HG02588 (cell line): ENCODE measurements at regions not wholly inside any gene's neighbourhood (a gene's known extent, or its start where the extent isn't known, plus 50 kb on each side); places are given as distances from the start of the nearest gene placed in this dataset.
"Not testable (repeated sequence)": the region's sequence is repeated elsewhere in the genome, so short reads cannot be mapped to it uniquely, and the experiment has no call there.

Experiments used
- ATAC-seq: cut with Tn5 transposase; IDR thresholded peaks from one replicate; pipeline ENCODE4 v1.9.1; 2021; ENCODE audit warnings: mild to moderate bottlenecking, moderate library complexity; ENCODE audit not compliant: unreplicated experiment

GRCh38 chr6:3960754-3961361 is 111.7 kb downstream of the FAM50B start:
- ATAC-seq, result no peak

GRCh38 chr6:3961581-3962215 is 112.5 kb downstream of the FAM50B start:
- ATAC-seq, result no peak

- ATAC-seq, result no peak
Measured at GRCh38 chr6:3962291-3963280, 113.4 kb downstream of the FAM50B start.

- no peak for ATAC-seq
Measured at GRCh38 chr6:3963426-3963825, 114.3 kb downstream of the FAM50B start.

GRCh38 chr6:3965071-3965718 is 113.7 kb downstream of the FAM217A start:
- no peak for ATAC-seq

- ATAC-seq, result no peak
Measured at GRCh38 chr6:3966426-3966825, 112.5 kb downstream of the FAM217A start.

GRCh38 chr6:3970097-3970496 is 108.8 kb downstream of the FAM217A start:
- ATAC-seq, result no peak

- ATAC-seq, result not testable (repeated sequence)
Measured at GRCh38 chr6:3973152-3973551, 105.8 kb downstream of the FAM217A start.

- peak; percentile 67 for ATAC-seq
Measured at GRCh38 chr6:3977875-3978711, 100.8 kb downstream of the FAM217A start.

- ATAC-seq, result not testable (repeated sequence)
Measured at GRCh38 chr6:3978966-3979365, 100.0 kb downstream of the FAM217A start.

- no peak for ATAC-seq
Measured at GRCh38 chr6:3981917-3982316, 97.0 kb downstream of the FAM217A start.

- ATAC-seq, result no peak
Measured at GRCh38 chr6:3983778-3984177, 95.2 kb downstream of the FAM217A start.

- no peak for ATAC-seq
Measured at GRCh38 chr6:3984494-3984893, 94.4 kb downstream of the FAM217A start.

- ATAC-seq, result no peak
Measured at GRCh38 chr6:3986241-3986640, 92.7 kb downstream of the FAM217A start.

- no peak for ATAC-seq
Measured at GRCh38 chr6:3987053-3987452, 91.9 kb downstream of the FAM217A start.

- no peak for ATAC-seq
Measured at GRCh38 chr6:3987576-3987975, 91.4 kb downstream of the FAM217A start.

- ATAC-seq, result peak; percentile 59
Measured at GRCh38 chr6:3990692-3991491, 88.0 kb downstream of the FAM217A start.

GRCh38 chr6:3991941-3992340 is 87.0 kb downstream of the FAM217A start:
- no peak for ATAC-seq

GRCh38 chr6:3996349-3996748 is 82.6 kb downstream of the FAM217A start:
- no peak for ATAC-seq
